ENCODE measurements at regions not wholly inside any gene's neighbourhood (a gene's known extent, or its start where the extent isn't known, plus 50 kb on each side); places are given as distances from the start of the nearest gene placed in this dataset.

DNA sequence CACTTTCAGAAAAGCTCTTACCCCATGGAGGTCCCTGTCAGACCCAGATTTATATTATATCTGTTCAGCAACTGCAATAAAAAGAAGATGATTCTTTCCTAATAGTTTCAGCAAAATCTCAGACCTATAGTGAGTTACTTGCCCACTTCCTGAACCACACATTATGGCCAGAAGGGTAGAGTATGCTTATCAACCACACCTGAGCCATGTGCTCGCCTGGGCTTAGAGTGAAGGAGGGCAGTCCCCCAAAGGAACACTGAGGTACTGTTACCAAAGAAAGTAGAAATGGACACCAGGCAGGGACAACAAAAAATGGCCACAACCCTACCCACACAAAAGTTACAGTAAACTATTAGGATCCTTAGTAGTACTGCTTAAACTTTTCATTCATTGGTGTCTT is 128.7 kb downstream of the ZNF608 start:
- Histone ChIP-seq H3K9ac (ENCODE audit: low read length) (no peak overlapping the region), H3K9me2 (ENCODE audit: insufficient read depth) (no peaks in the 10 kb centered on the region), H3K4me1 (ENCODE audit: control insufficient read depth in 1 of 2, insufficient read depth in 2 of 2, low read length in 2 of 2) (no peaks in the 10 kb centered on the region), H3K4me3 (replicated peaks in 1 of 2; ENCODE audit: low read depth in 1 of 2, low read length in 2 of 2) (no peak overlapping the region), H3K9me3 (ENCODE audit: control insufficient read depth in 1 of 2, insufficient read depth in 1 of 2, low read depth in 1 of 2, low read length in 2 of 2) (no peaks in the 10 kb centered on the region), H3K4me2 (ENCODE audit: low read length) (no peak overlapping the region), H2AFZ (ENCODE audit: low read depth, low read length, poor library complexity, severe bottlenecking) (no peak overlapping the region), H3K27ac (ENCODE audit: low read depth, low read length) (no peak overlapping the region), H3K36me3 (ENCODE audit: control insufficient read depth in 1 of 2, insufficient read depth in 2 of 2, low read length in 2 of 2) (no peaks in the 10 kb centered on the region), H3K27me3 (ENCODE audit: insufficient read depth, low read length) (no peaks in the 10 kb centered on the region), H4K20me1 (ENCODE audit: insufficient read depth) (no peaks in the 10 kb centered on the region), H3K79me2 (ENCODE audit: insufficient read depth, low read length) (no peaks in the 10 kb centered on the region)
- BruUV-seq (replicated peaks) = no TSS peak
- no peak; the same call in 1 of the 2 replicates for ATAC-seq
- no peak for DNase-seq (ENCODE audit: low read depth, low spot score)
- ChIA-PET RAD21 (ENCODE audit: low non-redundant PET in 1 of 2, low total read pairs in 2 of 2, uncharacterized antibody in 2 of 2, unreplicated experiment in 2 of 2) (no interaction called here), CTCF (no interaction called here), POLR2A (no interaction called here)
- no peak for TF ChIP-seq EZH2phosphoT487 (IDR thresholded peaks at IDR 0.05; ENCODE audit: borderline replicate concordance)
- intact Hi-C loops (cut with micrococcal nuclease) = no loop called here

DNA sequence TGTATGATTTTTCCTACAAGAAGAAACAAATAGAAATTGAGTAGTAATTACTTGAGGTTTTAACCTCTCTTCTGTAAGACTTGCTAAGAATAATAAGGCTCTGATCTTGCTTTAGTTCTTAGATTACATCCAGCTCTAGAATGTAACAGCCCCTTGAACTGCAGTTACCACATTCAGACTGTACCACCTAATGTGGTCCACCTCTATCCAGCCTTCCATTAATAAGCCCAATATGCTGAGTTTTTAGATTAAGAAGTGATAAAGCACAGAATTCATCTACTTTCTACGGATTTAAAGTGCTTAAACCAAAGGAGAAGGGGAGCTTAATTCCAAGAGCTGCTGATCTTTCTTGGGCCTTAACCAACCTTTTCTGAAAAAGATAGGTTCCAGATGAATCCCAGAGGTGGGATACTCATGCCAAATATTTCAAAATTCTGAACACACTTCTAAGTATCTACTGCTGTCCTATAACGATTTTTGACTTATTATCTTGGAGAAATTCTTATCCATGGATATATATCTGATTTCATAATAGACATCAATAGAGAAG is 131.5 kb downstream of the ZNF608 start:
- Histone ChIP-seq H3K36me3 (ENCODE audit: control insufficient read depth in 1 of 2, insufficient read depth in 2 of 2, low read length in 2 of 2) (no peaks in the 10 kb centered on the region), H3K9ac (ENCODE audit: low read length) (no peak overlapping the region), H3K9me3 (ENCODE audit: control insufficient read depth in 1 of 2, insufficient read depth in 1 of 2, low read depth in 1 of 2, low read length in 2 of 2) (no peaks in the 10 kb centered on the region), H2AFZ (ENCODE audit: low read depth, low read length, poor library complexity, severe bottlenecking) (no peak overlapping the region), H4K20me1 (ENCODE audit: insufficient read depth) (no peaks in the 10 kb centered on the region), H3K4me3 (replicated peaks in 1 of 2; ENCODE audit: low read depth in 1 of 2, low read length in 2 of 2) (no peak overlapping the region), H3K27ac (ENCODE audit: low read depth, low read length) (no peak overlapping the region), H3K27me3 (ENCODE audit: insufficient read depth, low read length) (no peaks in the 10 kb centered on the region), H3K9me2 (ENCODE audit: insufficient read depth) (no peaks in the 10 kb centered on the region), H3K4me2 (ENCODE audit: low read length) (no peak overlapping the region), H3K79me2 (ENCODE audit: insufficient read depth, low read length) (no peaks in the 10 kb centered on the region), H3K4me1 (ENCODE audit: control insufficient read depth in 1 of 2, insufficient read depth in 2 of 2, low read length in 2 of 2) (no peaks in the 10 kb centered on the region)
- intact Hi-C loops (cut with micrococcal nuclease) = no loop called here
- ATAC-seq = no peak
- POLR2A ChIA-PET = no interaction called here
- no TSS peak for BruUV-seq (replicated peaks)
- TF ChIP-seq CEBPB (IDR thresholded peaks at IDR 0.05; ENCODE audit: low read depth) = no peak
- TF ChIP-seq TCF7L2 (IDR thresholded peaks at IDR 0.05; ENCODE audit: borderline replicate concordance, extremely low read depth, insufficient read depth, insufficient read length) = no peak
- TF ChIP-seq, protein P1, sequence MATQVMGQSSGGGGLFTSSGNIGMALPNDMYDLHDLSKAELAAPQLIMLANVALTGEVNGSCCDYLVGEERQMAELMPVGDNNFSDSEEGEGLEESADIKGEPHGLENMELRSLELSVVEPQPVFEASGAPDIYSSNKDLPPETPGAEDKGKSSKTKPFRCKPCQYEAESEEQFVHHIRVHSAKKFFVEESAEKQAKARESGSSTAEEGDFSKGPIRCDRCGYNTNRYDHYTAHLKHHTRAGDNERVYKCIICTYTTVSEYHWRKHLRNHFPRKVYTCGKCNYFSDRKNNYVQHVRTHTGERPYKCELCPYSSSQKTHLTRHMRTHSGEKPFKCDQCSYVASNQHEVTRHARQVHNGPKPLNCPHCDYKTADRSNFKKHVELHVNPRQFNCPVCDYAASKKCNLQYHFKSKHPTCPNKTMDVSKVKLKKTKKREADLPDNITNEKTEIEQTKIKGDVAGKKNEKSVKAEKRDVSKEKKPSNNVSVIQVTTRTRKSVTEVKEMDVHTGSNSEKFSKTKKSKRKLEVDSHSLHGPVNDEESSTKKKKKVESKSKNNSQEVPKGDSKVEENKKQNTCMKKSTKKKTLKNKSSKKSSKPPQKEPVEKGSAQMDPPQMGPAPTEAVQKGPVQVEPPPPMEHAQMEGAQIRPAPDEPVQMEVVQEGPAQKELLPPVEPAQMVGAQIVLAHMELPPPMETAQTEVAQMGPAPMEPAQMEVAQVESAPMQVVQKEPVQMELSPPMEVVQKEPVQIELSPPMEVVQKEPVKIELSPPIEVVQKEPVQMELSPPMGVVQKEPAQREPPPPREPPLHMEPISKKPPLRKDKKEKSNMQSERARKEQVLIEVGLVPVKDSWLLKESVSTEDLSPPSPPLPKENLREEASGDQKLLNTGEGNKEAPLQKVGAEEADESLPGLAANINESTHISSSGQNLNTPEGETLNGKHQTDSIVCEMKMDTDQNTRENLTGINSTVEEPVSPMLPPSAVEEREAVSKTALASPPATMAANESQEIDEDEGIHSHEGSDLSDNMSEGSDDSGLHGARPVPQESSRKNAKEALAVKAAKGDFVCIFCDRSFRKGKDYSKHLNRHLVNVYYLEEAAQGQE (IDR thresholded peaks at IDR 0.05; ENCODE audit: low read depth) = no peak
- TF ChIP-seq, protein P2, sequence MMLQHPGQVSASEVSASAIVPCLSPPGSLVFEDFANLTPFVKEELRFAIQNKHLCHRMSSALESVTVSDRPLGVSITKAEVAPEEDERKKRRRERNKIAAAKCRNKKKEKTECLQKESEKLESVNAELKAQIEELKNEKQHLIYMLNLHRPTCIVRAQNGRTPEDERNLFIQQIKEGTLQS (IDR thresholded peaks at IDR 0.05) = no peak
- TF ChIP-seq SRF (IDR thresholded peaks at IDR 0.05; ENCODE audit: low read depth) = no peak
- no peak for TF ChIP-seq YY1 (IDR thresholded peaks at IDR 0.05; ENCODE audit: extremely low read depth, insufficient replicate concordance, low read depth, low read length)
- TF ChIP-seq POLR2A (IDR thresholded peaks at IDR 0.05; ENCODE audit: borderline replicate concordance, extremely low read depth, insufficient read depth, insufficient read length) = no peak
- no peak for TF ChIP-seq EZH2phosphoT487 (IDR thresholded peaks at IDR 0.05; ENCODE audit: borderline replicate concordance)
- TF ChIP-seq, protein P3, sequence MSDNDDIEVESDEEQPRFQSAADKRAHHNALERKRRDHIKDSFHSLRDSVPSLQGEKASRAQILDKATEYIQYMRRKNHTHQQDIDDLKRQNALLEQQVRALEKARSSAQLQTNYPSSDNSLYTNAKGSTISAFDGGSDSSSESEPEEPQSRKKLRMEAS (IDR thresholded peaks at IDR 0.05) = no peak
- CTCF ChIA-PET = no interaction called here
- no peak for DNase-seq (ENCODE audit: low read depth, low spot score)
- RAD21 ChIA-PET (ENCODE audit: low non-redundant PET in 1 of 2, low total read pairs in 2 of 2, uncharacterized antibody in 2 of 2, unreplicated experiment in 2 of 2) = no interaction called here

All from HCT116 (cell line).